SK-N-SH treated with all-trans-retinoic acid at 6 μM for 48 hours (cell line): ENCODE measurements at regions not wholly inside any gene's neighbourhood (a gene's known extent, or its start where the extent isn't known, plus 50 kb on each side); places are given as distances from the start of the nearest gene placed in this dataset.
A peak's percentile ranks its signal among the peaks of the same experiment; 100 is the strongest.

Source experiments
- ATAC-seq: fragments of 200-7000 bp; cut with Tn5 transposase; 3 replicates; pipeline ENCODE4 v1.9.1; 2020; ENCODE audit warnings: mild to moderate bottlenecking, moderate library complexity
- ARNTL ChIP-seq: fragments of 450-650 bp; formaldehyde crosslinking; IDR thresholded peaks from 2 replicates; pipeline ENCODE4 v1.5.0; 2020; ENCODE audit warnings: low read depth, mild to moderate bottlenecking, moderate library complexity, borderline replicate concordance
- BACH2 ChIP-seq: fragments of 250-450 bp; sonication (Bioruptor Pico); IDR thresholded peaks from 2 replicates; pipeline ENCODE4 v1.9.0; 2021; ENCODE audit warnings: mild to moderate bottlenecking, borderline replicate concordance
- CREB5 ChIP-seq: fragments of 250-450 bp; sonication (Bioruptor Pico); IDR thresholded peaks from 2 replicates; pipeline ENCODE4 v1.5.1; 2020; ENCODE audit warnings: low read depth, mild to moderate bottlenecking, moderate library complexity
- CSDC2 ChIP-seq: fragments of 250-450 bp; sonication (Bioruptor Pico); IDR thresholded peaks from 2 replicates; pipeline ENCODE4 v1.5.0; 2020; ENCODE audit warnings: mild to moderate bottlenecking, moderate library complexity
- CSRNP3 ChIP-seq: fragments of 250-450 bp; sonication (Bioruptor Pico); IDR thresholded peaks from 2 replicates; pipeline ENCODE4 v1.5.1; 2021; ENCODE audit warnings: mild to moderate bottlenecking, moderate library complexity
- ESRRG ChIP-seq: fragments of 250-450 bp; sonication (Bioruptor Pico); IDR thresholded peaks from 2 replicates; pipeline ENCODE4 v1.6.1; 2021; ENCODE audit warnings: mild to moderate bottlenecking
- GLIS3 ChIP-seq: fragments of 250-450 bp; sonication (Bioruptor Pico); IDR thresholded peaks from 2 replicates; pipeline ENCODE4 v1.5.0; 2020; ENCODE audit warnings: mild to moderate bottlenecking, moderate library complexity
- ISL1 ChIP-seq: fragments of 250-450 bp; sonication (Bioruptor Pico); IDR thresholded peaks from 2 replicates; pipeline ENCODE4 v2.1.2; 2022; ENCODE audit warnings: mild to moderate bottlenecking, moderate library complexity
- OSR1 ChIP-seq: fragments of 250-450 bp; sonication (Bioruptor Pico); IDR thresholded peaks from 2 replicates; pipeline ENCODE4 v1.8.0; 2022; ENCODE audit warnings: moderate library complexity, mild to moderate bottlenecking, inconsistent platforms
- PATZ1 ChIP-seq: fragments of 250-450 bp; sonication (Bioruptor Pico); IDR thresholded peaks from 2 replicates; pipeline ENCODE4 v1.8.0; 2020; ENCODE audit warnings: mild to moderate bottlenecking, moderate library complexity, borderline replicate concordance
- POU6F1 ChIP-seq: fragments of 250-450 bp; sonication (Bioruptor Pico); IDR thresholded peaks from 2 replicates; pipeline ENCODE4 v1.8.0; 2021; ENCODE audit warnings: low read depth, mild to moderate bottlenecking, moderate library complexity, borderline replicate concordance
- PPARA ChIP-seq: fragments of 250-450 bp; sonication (Bioruptor Pico); IDR thresholded peaks from 2 replicates; pipeline ENCODE4 v1.5.0; 2020; ENCODE audit warnings: mild to moderate bottlenecking, borderline replicate concordance
- RARB ChIP-seq: fragments of 250-450 bp; sonication (Bioruptor Pico); IDR thresholded peaks from 2 replicates; pipeline ENCODE4 v1.8.0; 2021; ENCODE audit warnings: mild to moderate bottlenecking, moderate library complexity
- SNAI2 ChIP-seq: fragments of 250-450 bp; sonication (Bioruptor Pico); IDR thresholded peaks from 2 replicates; pipeline ENCODE4 v1.5.0; 2020; ENCODE audit warnings: mild to moderate bottlenecking, moderate library complexity
- TCF4 ChIP-seq: fragments of 250-450 bp; sonication (Bioruptor Pico); IDR thresholded peaks from 2 replicates; pipeline ENCODE4 v1.8.0; 2021; ENCODE audit warnings: mild to moderate bottlenecking, moderate library complexity, borderline replicate concordance
- TSHZ2 ChIP-seq: fragments of 250-450 bp; sonication (Bioruptor Pico); IDR thresholded peaks from 2 replicates; pipeline ENCODE4 v1.5.0; 2020; ENCODE audit warnings: mild to moderate bottlenecking, moderate library complexity
- ZC3H10 ChIP-seq: fragments of 250-450 bp; sonication (Bioruptor Pico); IDR thresholded peaks from 2 replicates; pipeline ENCODE4 v1.5.1; 2021; ENCODE audit warnings: mild to moderate bottlenecking, moderate library complexity
- ZFP3 ChIP-seq: fragments of 250-450 bp; sonication (Bioruptor Pico); IDR thresholded peaks from 2 replicates; pipeline ENCODE4 v1.5.0; 2020; ENCODE audit warnings: mild to moderate bottlenecking, moderate library complexity
- ZFP30 ChIP-seq: fragments of 450-650 bp; formaldehyde crosslinking; IDR thresholded peaks from 2 replicates; pipeline ENCODE4 v1.5.0; 2022; ENCODE audit warnings: mild to moderate bottlenecking, moderate library complexity
- ZNF70 ChIP-seq: fragments of 450-650 bp; formaldehyde crosslinking; IDR thresholded peaks from 2 replicates; pipeline ENCODE4 v1.5.0; 2020; ENCODE audit warnings: mild to moderate bottlenecking, moderate library complexity
- ZNF8 ChIP-seq: fragments of 450-650 bp; formaldehyde crosslinking; IDR thresholded peaks from 2 replicates; pipeline ENCODE4 v1.5.0; 2020; ENCODE audit warnings: mild to moderate bottlenecking, moderate library complexity

GRCh38 chr6:104484191-104484590 is 375.5 kb downstream of the HACE1 start:
- no peak for ATAC-seq
- no peak for TF ChIP-seq ISL1
- no peak for TF ChIP-seq CSRNP3
- no peak for TF ChIP-seq PATZ1
- TF ChIP-seq ZFP3 (CRISPR knock-in tag), result no peak
- no peak for TF ChIP-seq ESRRG (CRISPR knock-in tag)
- no peak for TF ChIP-seq CSDC2
- TF ChIP-seq ZNF8 (CRISPR knock-in tag), result no peak

- ATAC-seq, result no peak
- TF ChIP-seq CREB5 (CRISPR knock-in tag) (no peak), ISL1 (peak; percentile 24; the same call in 1 of the 2 replicates), ZFP30 (CRISPR knock-in tag) (no peak)
These were observed 376.4 kb downstream of the HACE1 start for GRCh38 chr6:104483225-104483834.

- no peak for ATAC-seq
- TF ChIP-seq OSR1 (CRISPR knock-in tag) (no peak), POU6F1 (CRISPR knock-in tag) (no peak), SNAI2 (no peak), PPARA (CRISPR knock-in tag) (no peak), RARB (CRISPR knock-in tag) (no peak), CREB5 (CRISPR knock-in tag) (no peak), ZNF8 (CRISPR knock-in tag) (no peak), CSDC2 (no peak), ZNF70 (no peak), ZFP3 (CRISPR knock-in tag) (no peak), TCF4 (CRISPR knock-in tag) (no peak)
These were observed 382.1 kb downstream of the HACE1 start for GRCh38 chr6:104477569-104477968.

- no peak for TF ChIP-seq TCF4 (CRISPR knock-in tag)
- no peak for ATAC-seq
These were observed 386.7 kb downstream of the HACE1 start for GRCh38 chr6:104473021-104473429.

- ATAC-seq, result no peak
- no peak for TF ChIP-seq BACH2 (CRISPR knock-in tag)
- TF ChIP-seq TSHZ2 (CRISPR knock-in tag), result no peak
- no peak for TF ChIP-seq ZC3H10
- no peak for TF ChIP-seq TCF4 (CRISPR knock-in tag)
- no peak for TF ChIP-seq GLIS3 (CRISPR knock-in tag)
- TF ChIP-seq ZNF8 (CRISPR knock-in tag), result no peak
- TF ChIP-seq ZFP3 (CRISPR knock-in tag), result no peak
- TF ChIP-seq ESRRG (CRISPR knock-in tag), result no peak
- TF ChIP-seq ARNTL (CRISPR knock-in tag), result no peak
- no peak for TF ChIP-seq RARB (CRISPR knock-in tag)
- no peak for TF ChIP-seq OSR1 (CRISPR knock-in tag)
- no peak for TF ChIP-seq CSRNP3
These were observed 387.5 kb downstream of the HACE1 start for GRCh38 chr6:104472021-104472901.
